GM10266 (cell line): ENCODE measurements at regions not wholly inside any gene's neighbourhood (a gene's known extent, or its start where the extent isn't known, plus 50 kb on each side); places are given as distances from the start of the nearest gene placed in this dataset.

ENCODE experiments used
- DNase-seq: peaks from one replicate; pipeline ENCODE4 v3.0.0; 2012; ENCODE audit errors: extremely low spot score
- CTCF ChIP-seq: IDR thresholded peaks from 2 replicates; pipeline ENCODE4 v1.5.1; 2012; ENCODE audit warnings: mild to moderate bottlenecking, low read depth; ENCODE audit not compliant: control insufficient read depth, insufficient read depth; ENCODE audit errors: missing control alignments

- TF ChIP-seq CTCF, result no peak
- DNase-seq, result no peak
Observed at GRCh38 chr2:4381049-4381448, 677.7 kb downstream of the DCDC2C start.

- no peak for TF ChIP-seq CTCF
- DNase-seq, result no peak
Observed at GRCh38 chr2:4381773-4382172, 678.4 kb downstream of the DCDC2C start.

GRCh38 chr2:4391013-4391412, 687.6 kb downstream of the DCDC2C start:
- TF ChIP-seq CTCF, result no peak
- no peak for DNase-seq

GRCh38 chr2:4404363-4404762, 701.0 kb downstream of the DCDC2C start:
- no peak for TF ChIP-seq CTCF
- DNase-seq, result no peak

GRCh38 chr2:4408321-4408720, 704.9 kb downstream of the DCDC2C start:
- DNase-seq, result no peak
- TF ChIP-seq CTCF, result no peak

GRCh38 chr2:4412637-4413187, 709.3 kb downstream of the DCDC2C start:
- DNase-seq, result no peak

GRCh38 chr2:4415171-4415570, 711.8 kb downstream of the DCDC2C start:
- no peak for TF ChIP-seq CTCF
- DNase-seq, result no peak

More at GRCh38 chr2:4412637-4413187, 709.3 kb downstream of the DCDC2C start:
- TF ChIP-seq CTCF, result no peak
